Ishikawa (cell line): ENCODE measurements at regions not wholly inside any gene's neighbourhood (a gene's known extent, or its start where the extent isn't known, plus 50 kb on each side); places are given as distances from the start of the nearest gene placed in this dataset.

Experiments used
- CEBPB ChIP-seq: IDR thresholded peaks from 2 replicates; pipeline ENCODE4 v1.6.1; 2012
- CREB1 ChIP-seq: IDR thresholded peaks from 2 replicates; pipeline ENCODE4 v1.6.1; 2012; ENCODE audit warnings: low read depth
- EGR1 ChIP-seq: IDR thresholded peaks from 2 replicates; pipeline ENCODE4 v1.6.1; 2012
- EP300 ChIP-seq: IDR thresholded peaks from 2 replicates; pipeline ENCODE4 v1.6.1; 2012; ENCODE audit warnings: borderline replicate concordance
- FOXM1 ChIP-seq: IDR thresholded peaks from 2 replicates; pipeline ENCODE4 v1.6.1; 2012; ENCODE audit warnings: low read depth, borderline replicate concordance
- MAX ChIP-seq: IDR thresholded peaks from 2 replicates; pipeline ENCODE4 v1.6.1; 2012
- NFIC ChIP-seq: IDR thresholded peaks from 2 replicates; pipeline ENCODE4 v1.6.1; 2012
- RAD21 ChIP-seq: IDR thresholded peaks from 2 replicates; pipeline ENCODE4 v1.6.1; 2012; ENCODE audit warnings: low read depth
- REST ChIP-seq: IDR thresholded peaks from 2 replicates; pipeline ENCODE4 v1.6.1; 2012; ENCODE audit warnings: low read depth, mild to moderate bottlenecking
- TAF1 ChIP-seq: IDR thresholded peaks from 2 replicates; pipeline ENCODE4 v1.6.1; 2012; ENCODE audit warnings: low read depth, mild to moderate bottlenecking
- TCF12 ChIP-seq: IDR thresholded peaks from 2 replicates; pipeline ENCODE4 v1.6.1; 2012; ENCODE audit warnings: low read depth
- TEAD4 ChIP-seq: IDR thresholded peaks from 2 replicates; pipeline ENCODE4 v1.6.1; 2012
- USF1 ChIP-seq: IDR thresholded peaks from 2 replicates; pipeline ENCODE4 v1.6.1; 2012
- YY1 ChIP-seq: IDR thresholded peaks from 2 replicates; pipeline ENCODE4 v1.6.1; 2012; ENCODE audit warnings: low read depth
- ZBTB7A ChIP-seq: IDR thresholded peaks from 2 replicates; pipeline ENCODE4 v1.6.1; 2012; ENCODE audit warnings: low read depth

GRCh38 chr21:15124731-15125130 is 59.9 kb upstream of the NRIP1 start:
- no peak for TF ChIP-seq FOXM1
- TF ChIP-seq CREB1 = no peak
- TF ChIP-seq MAX = no peak
- TF ChIP-seq REST = no peak
- no peak for TF ChIP-seq YY1
- TF ChIP-seq TEAD4 = no peak
- no peak for TF ChIP-seq TAF1
- TF ChIP-seq ZBTB7A = no peak
- no peak for TF ChIP-seq CEBPB
- no peak for TF ChIP-seq NFIC

GRCh38 chr21:15126948-15127347 is 62.1 kb upstream of the NRIP1 start:
- TF ChIP-seq USF1 (no peak), TAF1 (no peak)

- TF ChIP-seq MAX = no peak
- no peak for TF ChIP-seq TEAD4
- TF ChIP-seq YY1 = no peak
- no peak for TF ChIP-seq FOXM1
- no peak for TF ChIP-seq RAD21
- no peak for TF ChIP-seq ZBTB7A
- no peak for TF ChIP-seq CEBPB
- no peak for TF ChIP-seq EP300
- TF ChIP-seq TAF1 = no peak
- TF ChIP-seq USF1 = no peak
- TF ChIP-seq NFIC = no peak
- no peak for TF ChIP-seq REST
- no peak for TF ChIP-seq EGR1
- no peak for TF ChIP-seq TCF12
- no peak for TF ChIP-seq CREB1
These were observed 62.6 kb upstream of the NRIP1 start for GRCh38 chr21:15127437-15127836.

GRCh38 chr21:15128267-15128666 is 63.5 kb upstream of the NRIP1 start:
- TF ChIP-seq YY1 (no peak), TCF12 (no peak), REST (no peak), USF1 (no peak), ZBTB7A (no peak), TEAD4 (no peak), EP300 (no peak), NFIC (no peak), MAX (no peak), FOXM1 (no peak), RAD21 (no peak), TAF1 (no peak), CREB1 (no peak)
